ENCODE measurements at regions not wholly inside any gene's neighbourhood (a gene's known extent, or its start where the extent isn't known, plus 50 kb on each side); places are given as distances from the start of the nearest gene placed in this dataset.

- no peak for DNase-seq
- intact Hi-C loops (cut with micrococcal nuclease) = no loop called here
- H3K9me3 Mint-ChIP-seq = no peaks in the 10 kb centered on the region
- no peak overlapping the region for H3K4me3 Mint-ChIP-seq
- peaks cover 1% of the 10 kb centered on the region for H3K27me3 Mint-ChIP-seq
- ChIA-PET CTCF (no interaction called here), POLR2A (no interaction called here)
- ATAC-seq (ENCODE audit: low read depth) = no peak
- peaks cover 12% of the 10 kb centered on the region for H3K4me1 Mint-ChIP-seq
- H3K27ac Mint-ChIP-seq = no peak overlapping the region
- no peak for TF ChIP-seq CTCF (IDR thresholded peaks at IDR 0.05)
- no peaks in the 10 kb centered on the region for H3K36me3 Mint-ChIP-seq (ENCODE audit: low read depth)
Measured at GRCh38 chr3:130843441-130843840, 50.4 kb upstream of the ATP2C1 start.
